Endothelial cell of umbilical vein (primary cell): ENCODE measurements at regions not wholly inside any gene's neighbourhood (a gene's known extent, or its start where the extent isn't known, plus 50 kb on each side); places are given as distances from the start of the nearest gene placed in this dataset.
"Not testable (repeated sequence)": the region's sequence is repeated elsewhere in the genome, so short reads cannot be mapped to it uniquely, and the experiment has no call there.

Experiments
- BruUV-seq: library from RNA; stranded (reverse); fragments of 400-500 nt; replicated peaks from 2 replicates; lab custom pipeline; 2021; lab: Mats Ljungman, UMichigan
- CTCF ChIA-PET: fragments of 300-600, 350-600 bp; sonication (Branson Sonifier 250); formaldehyde crosslinking; loops from one replicate; lab custom pipeline; 2021; ENCODE audit warnings: antibody characterized with exemption, inconsistent platforms; lab: Charles Lee
- POLR2A ChIA-PET: fragments of 300-600, 350-600 bp; sonication (Branson Sonifier 250); formaldehyde crosslinking; loops from one replicate; lab custom pipeline; 2021; ENCODE audit warnings: antibody characterized with exemption, inconsistent platforms; lab: Charles Lee
- DNase-seq: peaks from one replicate; pipeline ENCODE4 v3.0.0-alpha.2; 2011; ENCODE audit warnings: low read depth, low spot score
- FAIRE-seq: peaks from 2 replicates; lab custom pipeline; 2011; peaks lifted over from hg19 to GRCh38; lab: Jason Lieb, UNC
- H2AFZ ChIP-seq: 2 replicates; pipeline ENCODE4 v1.6.0; 2012; ENCODE audit warnings: low read depth, low read length, control low read depth, inconsistent platforms
- H3K27ac ChIP-seq: 2 replicates; pipeline ENCODE4 v1.5.1; 2011; ENCODE audit warnings: low read depth, mild to moderate bottlenecking, control low read depth, low read length, moderate library complexity; ENCODE audit not compliant: insufficient read depth
- H3K27me3 ChIP-seq, 2 experiments: 2 replicates each; pipeline versions ENCODE4 v1.6.0 to v1.6.1; 2011; ENCODE audit warnings: low read length in 2 of 2, mixed read lengths in 1 of 2; ENCODE audit not compliant: control insufficient read depth in 2 of 2, insufficient read depth in 2 of 2
- H3K36me3 ChIP-seq, 2 experiments: 2 replicates in 1 of 2; 3 replicates in 1 of 2; pipeline ENCODE4 v1.5.1; 2011; ENCODE audit warnings: low read length in 2 of 2, mild to moderate bottlenecking in 1 of 2, moderate library complexity in 1 of 2; ENCODE audit not compliant: control insufficient read depth in 2 of 2, insufficient read depth in 2 of 2; ENCODE audit errors: extremely low read depth in 1 of 2
- H3K4me1 ChIP-seq: 3 replicates; pipeline ENCODE4 v1.5.1; 2011; ENCODE audit warnings: mild to moderate bottlenecking, low read length; ENCODE audit not compliant: control insufficient read depth, insufficient read depth; ENCODE audit errors: extremely low read depth
- H3K4me2 ChIP-seq: 2 replicates; pipeline ENCODE4 v1.6.1; 2011; ENCODE audit warnings: low read length, control low read depth, mixed read lengths; ENCODE audit not compliant: insufficient read depth
- H3K4me3 ChIP-seq, 3 experiments: fragments of 200-600 bp in 1 of 3; sonication (generic), shearing (Covaris generic) in 1 of 3; replicated peaks in 1 of 3; 2 replicates each; pipeline ENCODE4 v1.5.1; 2011 to 2016; ENCODE audit warnings: control low read depth in 3 of 3, low read length in 3 of 3, mild to moderate bottlenecking in 2 of 3, inconsistent platforms in 1 of 3, low read depth in 1 of 3, moderate library complexity in 1 of 3; ENCODE audit not compliant: insufficient read depth in 1 of 3
- H3K79me2 ChIP-seq: 2 replicates; pipeline ENCODE4 v1.6.0; 2012; ENCODE audit warnings: low read length, inconsistent platforms; ENCODE audit not compliant: control insufficient read depth, insufficient read depth
- H3K9ac ChIP-seq: replicated peaks from 2 replicates; pipeline ENCODE3; 2011; ENCODE audit warnings: low read length, control low read depth; ENCODE audit not compliant: insufficient read depth; ENCODE audit errors: extremely low read depth
- H3K9me1 ChIP-seq: replicated peaks from 3 replicates; pipeline ENCODE4 v1.6.0; 2011; ENCODE audit warnings: mild to moderate bottlenecking, low read length; ENCODE audit not compliant: control insufficient read depth, insufficient read depth; ENCODE audit errors: extremely low read depth
- H3K9me3 ChIP-seq: replicated peaks from 2 replicates; pipeline ENCODE4 v1.5.1; 2012; ENCODE audit warnings: low read length, inconsistent platforms; ENCODE audit not compliant: control insufficient read depth, insufficient read depth
- H4K20me1 ChIP-seq: replicated peaks from 2 replicates; pipeline ENCODE3; 2011; ENCODE audit warnings: mild to moderate bottlenecking, low read length; ENCODE audit not compliant: control insufficient read depth, insufficient read depth; ENCODE audit errors: extremely low read depth
- dilution Hi-C: fragments of 300-500 bp; cut with MboI; formaldehyde crosslinking; loops from one replicate; pipeline ENCODE4 v1.15.0; 2019; ENCODE audit warnings: low sequenced_read_pairs; ENCODE audit not compliant: extremely low pct_ligation_motif_present
- intact Hi-C: fragments of 100-400 bp; cut with micrococcal nuclease; formaldehyde crosslinking; loops from one replicate; pipeline ENCODE4 v1.10.0; 2022

GRCh38 chr21:10437977-10438376, 83.4 kb upstream of the TPTE start:
- H3K4me2 ChIP-seq, FAIRE-seq, dilution Hi-C loops, H3K9ac ChIP-seq, H3K4me1 ChIP-seq, H3K27ac ChIP-seq, H4K20me1 ChIP-seq, DNase-seq, H2AFZ ChIP-seq, H3K27me3 ChIP-seq, POLR2A ChIA-PET, intact Hi-C loops, BruUV-seq, H3K36me3 ChIP-seq, CTCF ChIA-PET, H3K79me2 ChIP-seq, H3K9me1 ChIP-seq, H3K9me3 ChIP-seq, H3K4me3 ChIP-seq: not testable (repeated sequence)

GRCh38 chr21:10440639-10441038, 80.7 kb upstream of the TPTE start:
- H3K4me3 ChIP-seq, H3K9me1 ChIP-seq, H4K20me1 ChIP-seq, DNase-seq, CTCF ChIA-PET, FAIRE-seq, H3K79me2 ChIP-seq, H3K9ac ChIP-seq, H3K9me3 ChIP-seq, H3K4me2 ChIP-seq, H3K27ac ChIP-seq, intact Hi-C loops, H3K4me1 ChIP-seq, H2AFZ ChIP-seq, H3K27me3 ChIP-seq, BruUV-seq, dilution Hi-C loops, POLR2A ChIA-PET, H3K36me3 ChIP-seq: not testable (repeated sequence)

DNA sequence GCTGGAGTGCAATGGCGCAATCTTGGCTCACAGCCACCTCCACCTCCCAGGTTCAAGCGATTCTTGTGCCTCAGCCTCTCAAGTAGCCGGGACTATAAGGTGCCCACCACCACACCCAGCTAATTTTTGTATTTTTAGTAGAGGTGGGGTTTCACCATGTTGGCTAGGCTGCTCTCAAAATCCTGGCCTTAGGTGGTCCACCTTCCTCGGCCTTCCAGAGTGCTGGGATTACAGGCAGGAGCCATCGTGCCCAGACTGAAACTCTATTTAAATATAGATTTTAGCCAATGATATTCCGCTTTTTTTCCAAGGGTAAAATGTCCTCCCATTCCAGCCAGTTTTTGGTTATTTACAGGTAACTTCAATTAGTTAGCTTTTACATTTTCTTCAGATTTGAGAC, 79.4 kb upstream of the TPTE start:
- intact Hi-C loops, H3K9me1 ChIP-seq, FAIRE-seq, H3K4me1 ChIP-seq, H3K9ac ChIP-seq, H4K20me1 ChIP-seq, BruUV-seq, H3K79me2 ChIP-seq, POLR2A ChIA-PET, CTCF ChIA-PET, H3K4me2 ChIP-seq, H3K27me3 ChIP-seq, H3K9me3 ChIP-seq, dilution Hi-C loops, DNase-seq, H3K4me3 ChIP-seq, H2AFZ ChIP-seq, H3K36me3 ChIP-seq, H3K27ac ChIP-seq: not testable (repeated sequence)

DNA sequence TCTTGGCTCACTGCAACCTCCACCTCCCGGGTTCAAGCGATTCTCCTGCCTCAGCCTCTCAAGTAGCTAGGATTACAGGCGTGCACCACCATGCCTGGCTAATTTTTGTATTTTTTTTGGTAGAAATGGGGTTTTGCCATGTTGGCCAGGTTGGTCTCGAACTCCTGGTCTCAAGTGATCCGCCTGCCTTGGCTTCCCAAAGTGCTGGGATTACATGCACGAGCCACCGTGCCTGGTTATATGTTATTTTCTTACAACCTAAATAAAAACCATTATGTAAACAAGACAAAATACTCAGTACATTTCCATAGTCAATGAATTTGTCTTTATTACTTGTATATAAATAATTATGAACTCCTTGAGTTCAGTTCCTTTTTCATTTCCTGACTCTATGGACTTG, 75.7 kb upstream of the TPTE start:
- H3K79me2 ChIP-seq, BruUV-seq, intact Hi-C loops, H3K9ac ChIP-seq, H3K9me3 ChIP-seq, H3K4me1 ChIP-seq, DNase-seq, CTCF ChIA-PET, H4K20me1 ChIP-seq, H2AFZ ChIP-seq, FAIRE-seq, H3K4me2 ChIP-seq, POLR2A ChIA-PET, H3K9me1 ChIP-seq, H3K27ac ChIP-seq, H3K27me3 ChIP-seq, dilution Hi-C loops, H3K36me3 ChIP-seq, H3K4me3 ChIP-seq: not testable (repeated sequence)
